OCI-LY3 (cell line): ENCODE measurements at regions not wholly inside any gene's neighbourhood (a gene's known extent, or its start where the extent isn't known, plus 50 kb on each side); places are given as distances from the start of the nearest gene placed in this dataset.

ENCODE experiments used
- EZH2phosphoT487 ChIP-seq: fragments of 200-600 bp; shearing (Covaris generic); IDR thresholded peaks from 2 replicates; pipeline ENCODE4 v1.6.1; 2018; ENCODE audit warnings: antibody characterized with exemption, mixed run types, low read depth
- TF ChIP-seq, protein P1 (sequence below): fragments of 200-600, 300-600 bp; sonication (generic); IDR thresholded peaks from 2 replicates; pipeline ENCODE4 v1.5.1; 2014; ENCODE audit warnings: antibody characterized with exemption, low read length, low read depth

- TF ChIP-seq EZH2phosphoT487: no peak
- TF ChIP-seq, protein P1, sequence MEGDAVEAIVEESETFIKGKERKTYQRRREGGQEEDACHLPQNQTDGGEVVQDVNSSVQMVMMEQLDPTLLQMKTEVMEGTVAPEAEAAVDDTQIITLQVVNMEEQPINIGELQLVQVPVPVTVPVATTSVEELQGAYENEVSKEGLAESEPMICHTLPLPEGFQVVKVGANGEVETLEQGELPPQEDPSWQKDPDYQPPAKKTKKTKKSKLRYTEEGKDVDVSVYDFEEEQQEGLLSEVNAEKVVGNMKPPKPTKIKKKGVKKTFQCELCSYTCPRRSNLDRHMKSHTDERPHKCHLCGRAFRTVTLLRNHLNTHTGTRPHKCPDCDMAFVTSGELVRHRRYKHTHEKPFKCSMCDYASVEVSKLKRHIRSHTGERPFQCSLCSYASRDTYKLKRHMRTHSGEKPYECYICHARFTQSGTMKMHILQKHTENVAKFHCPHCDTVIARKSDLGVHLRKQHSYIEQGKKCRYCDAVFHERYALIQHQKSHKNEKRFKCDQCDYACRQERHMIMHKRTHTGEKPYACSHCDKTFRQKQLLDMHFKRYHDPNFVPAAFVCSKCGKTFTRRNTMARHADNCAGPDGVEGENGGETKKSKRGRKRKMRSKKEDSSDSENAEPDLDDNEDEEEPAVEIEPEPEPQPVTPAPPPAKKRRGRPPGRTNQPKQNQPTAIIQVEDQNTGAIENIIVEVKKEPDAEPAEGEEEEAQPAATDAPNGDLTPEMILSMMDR: no peak
Observed at GRCh38 chrX:88853925-88854324, 106.9 kb downstream of the CPXCR1 start.
